ENCODE measurements at regions not wholly inside any gene's neighbourhood (a gene's known extent, or its start where the extent isn't known, plus 50 kb on each side); places are given as distances from the start of the nearest gene placed in this dataset.

- no peaks in the 10 kb centered on the region for H3K27me3 Mint-ChIP-seq (ENCODE audit: low read depth)
- no peak overlapping the region for H3K4me3 Mint-ChIP-seq
- intact Hi-C loops (cut with micrococcal nuclease), result no loop called here
- H3K36me3 Mint-ChIP-seq (ENCODE audit: low read depth), result no peaks in the 10 kb centered on the region
- H3K27ac Mint-ChIP-seq, result no peak overlapping the region
- no peak for DNase-seq
- H3K9me3 Mint-ChIP-seq, result peaks cover under 1% of the 10 kb centered on the region
- CTCF ChIA-PET, result no interaction called here
- no peaks in the 10 kb centered on the region for H3K4me1 Mint-ChIP-seq (ENCODE audit: low read depth)
These were observed 160.5 kb upstream of the TRHDE start for GRCh38 chr12:72111706-72112105.

- Mint-ChIP-seq H3K4me3 (no peak overlapping the region), H3K27ac (no peak overlapping the region), H3K27me3 (ENCODE audit: low read depth) (no peaks in the 10 kb centered on the region), H3K9me3 (no peaks in the 10 kb centered on the region), H3K4me1 (ENCODE audit: low read depth) (no peaks in the 10 kb centered on the region), H3K36me3 (ENCODE audit: low read depth) (no peaks in the 10 kb centered on the region)
- CTCF ChIA-PET, result interaction anchor here (0.7 kb wide), 1 partner anchor 1178 kb away, joined by 3 read pairs; no protein-coding TSS in a partner anchor
- intact Hi-C loops (cut with micrococcal nuclease), result no loop called here
- no peak for DNase-seq
These were observed 138.6 kb upstream of the TRHDE start for GRCh38 chr12:72133497-72134055.

- no peaks in the 10 kb centered on the region for H3K27me3 Mint-ChIP-seq (ENCODE audit: low read depth)
- intact Hi-C loops (cut with micrococcal nuclease), result no loop called here
- H3K4me3 Mint-ChIP-seq, result no peak overlapping the region
- no peak for DNase-seq
- CTCF ChIA-PET, result interaction anchor here (0.7 to 0.9 kb wide), 2 partner anchors 10 to 1177 kb away, joined by 3 to 6 read pairs; no protein-coding TSS in a partner anchor
- H3K36me3 Mint-ChIP-seq (ENCODE audit: low read depth), result no peaks in the 10 kb centered on the region
- no peak overlapping the region for H3K27ac Mint-ChIP-seq
- no peaks in the 10 kb centered on the region for H3K9me3 Mint-ChIP-seq
- no peaks in the 10 kb centered on the region for H3K4me1 Mint-ChIP-seq (ENCODE audit: low read depth)
These were observed 137.7 kb upstream of the TRHDE start for GRCh38 chr12:72134246-72135020.

GRCh38 chr12:72135021-72135301, 137.2 kb upstream of the TRHDE start:
- intact Hi-C loops (cut with micrococcal nuclease), result no loop called here
- CTCF ChIA-PET, result interaction anchor here (0.9 kb wide), 1 partner anchor 9 kb away, joined by 6 read pairs; no protein-coding TSS in a partner anchor
- Mint-ChIP-seq H3K4me3 (no peak overlapping the region), H3K36me3 (ENCODE audit: low read depth) (no peaks in the 10 kb centered on the region), H3K4me1 (ENCODE audit: low read depth) (no peaks in the 10 kb centered on the region), H3K27me3 (ENCODE audit: low read depth) (no peaks in the 10 kb centered on the region), H3K9me3 (no peaks in the 10 kb centered on the region), H3K27ac (no peak overlapping the region)
- no peak for DNase-seq

GRCh38 chr12:72136792-72137191, 135.4 kb upstream of the TRHDE start:
- Mint-ChIP-seq H3K27me3 (ENCODE audit: low read depth) (no peaks in the 10 kb centered on the region), H3K4me3 (no peak overlapping the region), H3K36me3 (ENCODE audit: low read depth) (no peaks in the 10 kb centered on the region), H3K4me1 (ENCODE audit: low read depth) (no peaks in the 10 kb centered on the region), H3K27ac (no peak overlapping the region), H3K9me3 (no peaks in the 10 kb centered on the region)
- intact Hi-C loops (cut with micrococcal nuclease), result no loop called here
- DNase-seq, result no peak
- CTCF ChIA-PET, result no interaction called here

- CTCF ChIA-PET, result no interaction called here
- Mint-ChIP-seq H3K27me3 (ENCODE audit: low read depth) (no peaks in the 10 kb centered on the region), H3K4me1 (ENCODE audit: low read depth) (no peaks in the 10 kb centered on the region), H3K9me3 (no peaks in the 10 kb centered on the region), H3K4me3 (no peak overlapping the region), H3K36me3 (ENCODE audit: low read depth) (no peaks in the 10 kb centered on the region), H3K27ac (no peak overlapping the region)
- intact Hi-C loops (cut with micrococcal nuclease), result no loop called here
- DNase-seq, result no peak
These were observed 132.8 kb upstream of the TRHDE start for GRCh38 chr12:72139411-72139810.

GRCh38 chr12:72141381-72141780, 130.8 kb upstream of the TRHDE start:
- Mint-ChIP-seq H3K36me3 (ENCODE audit: low read depth) (no peaks in the 10 kb centered on the region), H3K27me3 (ENCODE audit: low read depth) (no peaks in the 10 kb centered on the region), H3K9me3 (no peaks in the 10 kb centered on the region), H3K4me3 (no peak overlapping the region), H3K27ac (no peak overlapping the region), H3K4me1 (ENCODE audit: low read depth) (no peaks in the 10 kb centered on the region)
- CTCF ChIA-PET, result interaction anchor here (0.5 kb wide), 1 partner anchor 265 kb away, joined by 3 read pairs; no protein-coding TSS in a partner anchor
- intact Hi-C loops (cut with micrococcal nuclease), result no loop called here
- DNase-seq, result no peak

- intact Hi-C loops (cut with micrococcal nuclease), result no loop called here
- Mint-ChIP-seq H3K27me3 (ENCODE audit: low read depth) (no peaks in the 10 kb centered on the region), H3K4me1 (ENCODE audit: low read depth) (no peaks in the 10 kb centered on the region), H3K27ac (no peak overlapping the region), H3K9me3 (no peaks in the 10 kb centered on the region), H3K36me3 (ENCODE audit: low read depth) (no peaks in the 10 kb centered on the region), H3K4me3 (no peak overlapping the region)
- no peak for DNase-seq
- CTCF ChIA-PET, result interaction anchor here (0.9 to 1.0 kb wide), 2 partner anchors 10 to 12 kb away, joined by 3 to 6 read pairs; no protein-coding TSS in a partner anchor
These were observed 127.6 kb upstream of the TRHDE start for GRCh38 chr12:72144553-72144952.

- DNase-seq, result no peak
These were observed 125.7 kb upstream of the TRHDE start for GRCh38 chr12:72146495-72146894.

GRCh38 chr12:72148709-72149108, 123.5 kb upstream of the TRHDE start:
- H3K27me3 Mint-ChIP-seq (ENCODE audit: low read depth), result no peaks in the 10 kb centered on the region
- H3K4me1 Mint-ChIP-seq (ENCODE audit: low read depth), result no peaks in the 10 kb centered on the region
- no peak overlapping the region for H3K27ac Mint-ChIP-seq
- intact Hi-C loops (cut with micrococcal nuclease), result no loop called here
- no peaks in the 10 kb centered on the region for H3K36me3 Mint-ChIP-seq (ENCODE audit: low read depth)
- DNase-seq, result no peak
- no peak overlapping the region for H3K4me3 Mint-ChIP-seq
- H3K9me3 Mint-ChIP-seq, result no peaks in the 10 kb centered on the region
- CTCF ChIA-PET, result no interaction called here

More at GRCh38 chr12:72146495-72146894, 125.7 kb upstream of the TRHDE start:
- no peaks in the 10 kb centered on the region for H3K9me3 Mint-ChIP-seq
- H3K4me3 Mint-ChIP-seq, result no peak overlapping the region
- H3K27me3 Mint-ChIP-seq (ENCODE audit: low read depth), result no peaks in the 10 kb centered on the region
- intact Hi-C loops (cut with micrococcal nuclease), result no loop called here
- H3K36me3 Mint-ChIP-seq (ENCODE audit: low read depth), result no peaks in the 10 kb centered on the region
- H3K27ac Mint-ChIP-seq, result no peak overlapping the region
- CTCF ChIA-PET, result no interaction called here
- no peaks in the 10 kb centered on the region for H3K4me1 Mint-ChIP-seq (ENCODE audit: low read depth)

- DNase-seq, result no peak
- intact Hi-C loops (cut with micrococcal nuclease), result no loop called here
- CTCF ChIA-PET, result interaction anchor here (0.6 kb wide), 1 partner anchor 78 kb away, joined by 3 read pairs; no protein-coding TSS in a partner anchor
These were observed 109.3 kb upstream of the TRHDE start for GRCh38 chr12:72162875-72163274.

GRCh38 chr12:72168851-72169250, 103.3 kb upstream of the TRHDE start:
- no peaks in the 10 kb centered on the region for H3K4me1 Mint-ChIP-seq (ENCODE audit: low read depth)
- H3K4me3 Mint-ChIP-seq, result no peak overlapping the region
- intact Hi-C loops (cut with micrococcal nuclease), result no loop called here
- no peak for DNase-seq
- H3K27ac Mint-ChIP-seq, result no peak overlapping the region
- no peaks in the 10 kb centered on the region for H3K36me3 Mint-ChIP-seq (ENCODE audit: low read depth)
- H3K9me3 Mint-ChIP-seq, result no peaks in the 10 kb centered on the region
- peaks cover under 1% of the 10 kb centered on the region for H3K27me3 Mint-ChIP-seq (ENCODE audit: low read depth)
- CTCF ChIA-PET, result no interaction called here

More at GRCh38 chr12:72162875-72163274, 109.3 kb upstream of the TRHDE start:
- Mint-ChIP-seq H3K27me3 (ENCODE audit: low read depth) (no peaks in the 10 kb centered on the region), H3K4me1 (ENCODE audit: low read depth) (no peaks in the 10 kb centered on the region), H3K4me3 (no peak overlapping the region), H3K27ac (no peak overlapping the region), H3K36me3 (ENCODE audit: low read depth) (no peaks in the 10 kb centered on the region), H3K9me3 (no peaks in the 10 kb centered on the region)

GRCh38 chr12:72173974-72174373, 98.2 kb upstream of the TRHDE start:
- DNase-seq, result no peak
- CTCF ChIA-PET, result no interaction called here
- Mint-ChIP-seq H3K4me1 (ENCODE audit: low read depth) (no peaks in the 10 kb centered on the region), H3K36me3 (ENCODE audit: low read depth) (no peaks in the 10 kb centered on the region), H3K9me3 (no peaks in the 10 kb centered on the region), H3K27me3 (ENCODE audit: low read depth) (peaks cover 2% of the 10 kb centered on the region), H3K4me3 (no peak overlapping the region), H3K27ac (no peak overlapping the region)
- intact Hi-C loops (cut with micrococcal nuclease), result no loop called here

All from activated naive CD4-positive, alpha-beta T cell treated with anti-CD3 and anti-CD28 coated beads for 36 hours (primary cell).